SK-N-SH (cell line): ENCODE measurements at regions not wholly inside any gene's neighbourhood (a gene's known extent, or its start where the extent isn't known, plus 50 kb on each side); places are given as distances from the start of the nearest gene placed in this dataset.

ENCODE experiments used
- CHD2 ChIP-seq: fragments of 150-350 bp; IDR thresholded peaks from 2 replicates; pipeline ENCODE4 v1.6.1; 2018; ENCODE audit warnings: low read length; ENCODE audit not compliant: partially characterized antibody
- JUND ChIP-seq: IDR thresholded peaks from 2 replicates; pipeline ENCODE4 v1.4.0; 2012
- POLR2AphosphoS5 ChIP-seq: IDR thresholded peaks from 2 replicates; pipeline ENCODE4 v1.6.1; 2012; ENCODE audit warnings: low read depth, low read length
- RFX5 ChIP-seq: IDR thresholded peaks from 2 replicates; pipeline ENCODE4 v1.6.1; 2012; ENCODE audit warnings: mild to moderate bottlenecking, improper control_type of control experiment, low read length
- TF ChIP-seq, protein P1 (sequence below): fragments of 200-600 bp; sonication (generic); IDR thresholded peaks from 2 replicates; pipeline ENCODE4 v1.6.1; 2017; ENCODE audit warnings: antibody characterized with exemption, mild to moderate bottlenecking, moderate library complexity
- TF ChIP-seq, protein P2 (sequence below): fragments of 150-350 bp; IDR thresholded peaks from 2 replicates; pipeline ENCODE4 v1.6.1; 2017; ENCODE audit warnings: antibody characterized with exemption, low read length, low read depth, borderline replicate concordance
- TF ChIP-seq, protein P3 (sequence below): IDR thresholded peaks from 2 replicates; pipeline ENCODE4; 2012

DNA sequence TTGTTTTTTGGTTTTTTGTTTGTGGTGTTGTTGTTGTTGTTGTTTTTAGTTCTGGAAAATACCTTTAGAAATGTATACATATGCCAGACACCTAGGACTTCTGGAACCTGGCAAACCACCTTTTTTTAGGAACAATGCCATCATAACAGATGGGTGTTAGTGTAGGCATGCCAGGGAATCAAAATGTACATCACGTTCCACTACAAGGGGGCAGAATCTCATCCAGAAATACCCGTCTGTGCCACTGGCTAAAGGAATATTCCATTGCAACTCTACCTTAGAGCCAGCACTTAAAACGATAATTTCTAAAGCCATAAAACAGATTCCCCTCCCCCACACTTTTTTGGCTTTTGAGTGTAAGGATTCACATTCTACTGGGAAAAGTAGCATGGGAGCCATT lies 239.8 kb downstream of the ETV1 start:
- TF ChIP-seq RFX5 (no peak), POLR2AphosphoS5 (no peak), CHD2 (no peak), JUND (no peak)
- TF ChIP-seq, protein P1, sequence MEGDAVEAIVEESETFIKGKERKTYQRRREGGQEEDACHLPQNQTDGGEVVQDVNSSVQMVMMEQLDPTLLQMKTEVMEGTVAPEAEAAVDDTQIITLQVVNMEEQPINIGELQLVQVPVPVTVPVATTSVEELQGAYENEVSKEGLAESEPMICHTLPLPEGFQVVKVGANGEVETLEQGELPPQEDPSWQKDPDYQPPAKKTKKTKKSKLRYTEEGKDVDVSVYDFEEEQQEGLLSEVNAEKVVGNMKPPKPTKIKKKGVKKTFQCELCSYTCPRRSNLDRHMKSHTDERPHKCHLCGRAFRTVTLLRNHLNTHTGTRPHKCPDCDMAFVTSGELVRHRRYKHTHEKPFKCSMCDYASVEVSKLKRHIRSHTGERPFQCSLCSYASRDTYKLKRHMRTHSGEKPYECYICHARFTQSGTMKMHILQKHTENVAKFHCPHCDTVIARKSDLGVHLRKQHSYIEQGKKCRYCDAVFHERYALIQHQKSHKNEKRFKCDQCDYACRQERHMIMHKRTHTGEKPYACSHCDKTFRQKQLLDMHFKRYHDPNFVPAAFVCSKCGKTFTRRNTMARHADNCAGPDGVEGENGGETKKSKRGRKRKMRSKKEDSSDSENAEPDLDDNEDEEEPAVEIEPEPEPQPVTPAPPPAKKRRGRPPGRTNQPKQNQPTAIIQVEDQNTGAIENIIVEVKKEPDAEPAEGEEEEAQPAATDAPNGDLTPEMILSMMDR: no peak
- TF ChIP-seq, protein P2, sequence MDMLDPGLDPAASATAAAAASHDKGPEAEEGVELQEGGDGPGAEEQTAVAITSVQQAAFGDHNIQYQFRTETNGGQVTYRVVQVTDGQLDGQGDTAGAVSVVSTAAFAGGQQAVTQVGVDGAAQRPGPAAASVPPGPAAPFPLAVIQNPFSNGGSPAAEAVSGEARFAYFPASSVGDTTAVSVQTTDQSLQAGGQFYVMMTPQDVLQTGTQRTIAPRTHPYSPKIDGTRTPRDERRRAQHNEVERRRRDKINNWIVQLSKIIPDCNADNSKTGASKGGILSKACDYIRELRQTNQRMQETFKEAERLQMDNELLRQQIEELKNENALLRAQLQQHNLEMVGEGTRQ: no peak
- TF ChIP-seq, protein P3, sequence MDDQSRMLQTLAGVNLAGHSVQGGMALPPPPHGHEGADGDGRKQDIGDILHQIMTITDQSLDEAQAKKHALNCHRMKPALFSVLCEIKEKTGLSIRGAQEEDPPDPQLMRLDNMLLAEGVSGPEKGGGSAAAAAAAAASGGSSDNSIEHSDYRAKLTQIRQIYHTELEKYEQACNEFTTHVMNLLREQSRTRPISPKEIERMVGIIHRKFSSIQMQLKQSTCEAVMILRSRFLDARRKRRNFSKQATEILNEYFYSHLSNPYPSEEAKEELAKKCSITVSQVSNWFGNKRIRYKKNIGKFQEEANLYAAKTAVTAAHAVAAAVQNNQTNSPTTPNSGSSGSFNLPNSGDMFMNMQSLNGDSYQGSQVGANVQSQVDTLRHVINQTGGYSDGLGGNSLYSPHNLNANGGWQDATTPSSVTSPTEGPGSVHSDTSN: no peak
